GM12865 (cell line): ENCODE measurements at regions not wholly inside any gene's neighbourhood (a gene's known extent, or its start where the extent isn't known, plus 50 kb on each side); places are given as distances from the start of the nearest gene placed in this dataset.
"Not testable (repeated sequence)": the region's sequence is repeated elsewhere in the genome, so short reads cannot be mapped to it uniquely, and the experiment has no call there.

ENCODE experiments used
- DNase-seq: peaks from one replicate; pipeline ENCODE4 v3.0.0; 2010; ENCODE audit warnings: low read depth
- H3K4me3 ChIP-seq: 2 replicates; pipeline ENCODE4 v1.5.1; 2011; ENCODE audit warnings: mild to moderate bottlenecking, low read depth, low read length, control low read depth
- TF ChIP-seq, protein P1 (sequence below): IDR thresholded peaks from 2 replicates; pipeline ENCODE4 v1.5.1; 2011; ENCODE audit warnings: low read length, control low read depth, low read depth, inconsistent platforms; ENCODE audit not compliant: insufficient read depth; ENCODE audit errors: missing control alignments

DNA sequence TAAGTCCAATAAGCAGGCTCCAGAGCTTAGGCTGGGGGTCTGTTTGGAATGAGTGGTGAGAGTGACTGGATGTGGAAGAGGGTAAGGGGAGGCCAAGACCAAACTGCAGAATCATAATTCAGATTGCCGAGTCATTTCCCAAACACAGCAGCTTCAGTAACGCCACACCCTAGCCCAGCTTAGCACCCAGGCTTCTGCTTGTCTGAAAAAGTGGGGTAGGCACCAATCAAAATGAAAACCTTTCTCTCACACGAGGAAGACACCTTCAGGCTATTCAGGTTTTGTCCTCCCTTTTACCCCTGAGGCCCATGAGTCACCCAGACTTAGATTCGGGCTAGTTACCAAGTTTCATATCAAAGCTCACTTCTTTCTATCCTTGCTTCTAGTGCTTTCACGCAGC lies 306.1 kb downstream of the DAD1 start:
- DNase-seq: no peak
- H3K4me3 ChIP-seq: no peak overlapping the region
- TF ChIP-seq, protein P1, sequence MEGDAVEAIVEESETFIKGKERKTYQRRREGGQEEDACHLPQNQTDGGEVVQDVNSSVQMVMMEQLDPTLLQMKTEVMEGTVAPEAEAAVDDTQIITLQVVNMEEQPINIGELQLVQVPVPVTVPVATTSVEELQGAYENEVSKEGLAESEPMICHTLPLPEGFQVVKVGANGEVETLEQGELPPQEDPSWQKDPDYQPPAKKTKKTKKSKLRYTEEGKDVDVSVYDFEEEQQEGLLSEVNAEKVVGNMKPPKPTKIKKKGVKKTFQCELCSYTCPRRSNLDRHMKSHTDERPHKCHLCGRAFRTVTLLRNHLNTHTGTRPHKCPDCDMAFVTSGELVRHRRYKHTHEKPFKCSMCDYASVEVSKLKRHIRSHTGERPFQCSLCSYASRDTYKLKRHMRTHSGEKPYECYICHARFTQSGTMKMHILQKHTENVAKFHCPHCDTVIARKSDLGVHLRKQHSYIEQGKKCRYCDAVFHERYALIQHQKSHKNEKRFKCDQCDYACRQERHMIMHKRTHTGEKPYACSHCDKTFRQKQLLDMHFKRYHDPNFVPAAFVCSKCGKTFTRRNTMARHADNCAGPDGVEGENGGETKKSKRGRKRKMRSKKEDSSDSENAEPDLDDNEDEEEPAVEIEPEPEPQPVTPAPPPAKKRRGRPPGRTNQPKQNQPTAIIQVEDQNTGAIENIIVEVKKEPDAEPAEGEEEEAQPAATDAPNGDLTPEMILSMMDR: no peak

DNA sequence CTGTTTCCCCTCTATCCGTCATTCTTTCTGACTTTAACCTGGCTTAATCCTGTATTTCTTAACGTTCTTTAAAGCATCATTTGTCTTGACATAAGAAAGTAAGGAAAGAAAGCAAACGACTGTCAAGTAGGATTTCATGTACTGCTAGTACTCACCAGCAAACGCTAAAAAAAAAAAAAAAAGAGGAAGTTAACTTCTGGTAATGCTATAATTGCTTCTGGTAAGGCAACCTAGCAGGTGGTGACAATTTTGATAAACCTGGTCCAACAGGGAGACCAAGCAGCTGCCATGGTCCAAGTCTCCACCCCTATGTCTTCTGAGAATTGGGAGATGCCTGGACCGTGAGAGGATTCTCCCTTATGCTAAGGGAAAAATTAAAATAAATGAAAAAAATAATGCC lies 306.6 kb downstream of the DAD1 start:
- no peak overlapping the region for H3K4me3 ChIP-seq
- no peak for DNase-seq
- TF ChIP-seq, protein P1: no peak

GRCh38 chr14:22281447-22281874 lies 307.6 kb downstream of the DAD1 start:
- H3K4me3 ChIP-seq, DNase-seq: not testable (repeated sequence)

DNA sequence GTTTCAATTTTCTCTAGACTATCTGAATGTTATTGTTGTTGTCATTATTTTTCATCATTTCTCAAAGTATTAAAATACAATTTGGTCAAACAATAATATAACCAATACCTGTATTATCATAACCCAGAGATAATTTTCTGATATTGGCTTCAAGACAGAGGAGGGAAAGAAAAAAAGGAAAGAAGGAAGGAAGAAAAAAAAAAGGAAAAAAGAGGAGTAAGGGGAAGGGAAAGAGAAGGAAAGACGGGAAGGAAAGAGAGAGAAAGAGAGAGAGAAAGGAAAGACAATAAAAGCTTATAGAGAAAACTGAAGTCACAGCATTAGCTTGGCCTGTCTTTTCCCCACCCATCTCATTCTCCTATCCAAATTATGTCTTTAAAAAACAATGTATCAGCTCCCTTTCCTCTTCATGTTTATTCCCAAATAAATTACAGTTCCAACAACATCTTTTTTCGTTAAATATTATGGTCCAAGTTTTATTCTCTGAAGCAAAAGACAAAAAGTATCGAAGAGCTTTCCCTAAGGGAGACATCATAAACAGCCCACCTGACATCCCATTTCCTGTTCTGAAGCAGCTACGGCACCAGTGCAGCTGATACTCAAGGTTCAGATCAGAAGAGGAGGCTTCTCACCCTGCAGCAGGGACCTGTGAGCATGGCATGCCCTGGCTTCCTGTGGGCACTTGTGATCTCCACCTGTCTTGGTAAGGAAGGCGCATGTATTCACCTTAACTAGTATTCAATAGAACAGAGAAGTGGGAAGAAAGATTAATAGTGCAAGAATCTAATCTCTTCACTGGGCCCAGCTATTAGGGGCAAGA lies 308.3 kb downstream of the DAD1 start:
- H3K4me3 ChIP-seq: no peak overlapping the region
- TF ChIP-seq, protein P1: no peak
- no peak for DNase-seq

DNA sequence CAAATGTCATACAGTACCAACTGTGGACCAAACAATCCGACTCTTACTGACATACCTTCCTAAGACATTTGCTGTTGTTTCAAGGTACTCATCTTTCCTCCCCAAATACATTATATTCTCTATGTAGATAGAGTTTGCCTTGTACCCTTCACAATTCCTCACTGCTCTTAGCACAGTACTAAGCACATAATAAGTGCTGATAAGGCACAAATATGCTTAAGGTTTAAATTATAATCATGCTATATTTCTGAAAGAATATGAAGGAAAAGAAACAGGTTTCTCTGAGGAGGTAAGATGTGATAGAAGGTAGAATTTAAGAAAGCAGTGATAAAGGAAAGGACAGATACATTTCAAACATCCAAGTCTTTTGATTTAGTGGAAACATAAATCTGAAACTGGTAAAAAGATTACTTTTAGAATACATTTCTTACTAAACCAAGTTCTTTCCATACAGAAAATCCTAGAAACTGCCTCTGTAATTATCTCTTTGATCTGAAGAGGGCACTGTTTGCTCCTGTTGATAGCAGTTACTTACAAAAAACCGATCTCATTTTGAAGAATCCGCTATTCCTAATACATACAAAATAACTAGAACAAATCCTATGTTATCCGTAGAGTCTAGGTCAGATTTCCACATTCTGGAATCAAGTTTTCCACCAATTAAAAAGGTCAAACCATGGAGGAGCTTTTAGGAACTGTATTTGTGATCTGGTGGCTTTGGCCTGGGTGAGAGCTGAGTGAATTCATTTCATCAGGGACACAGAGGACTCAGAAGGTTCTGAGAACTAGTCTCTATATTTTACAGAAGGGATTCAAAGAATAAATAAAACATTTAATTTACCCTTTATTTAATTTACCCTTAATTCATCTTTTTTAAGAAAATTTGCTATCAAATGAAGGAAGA lies 311.9 kb downstream of the DAD1 start:
- TF ChIP-seq, protein P1: peak; percentile 64
- H3K4me3 ChIP-seq: no peak overlapping the region
- peak; percentile 17 for DNase-seq

DNA sequence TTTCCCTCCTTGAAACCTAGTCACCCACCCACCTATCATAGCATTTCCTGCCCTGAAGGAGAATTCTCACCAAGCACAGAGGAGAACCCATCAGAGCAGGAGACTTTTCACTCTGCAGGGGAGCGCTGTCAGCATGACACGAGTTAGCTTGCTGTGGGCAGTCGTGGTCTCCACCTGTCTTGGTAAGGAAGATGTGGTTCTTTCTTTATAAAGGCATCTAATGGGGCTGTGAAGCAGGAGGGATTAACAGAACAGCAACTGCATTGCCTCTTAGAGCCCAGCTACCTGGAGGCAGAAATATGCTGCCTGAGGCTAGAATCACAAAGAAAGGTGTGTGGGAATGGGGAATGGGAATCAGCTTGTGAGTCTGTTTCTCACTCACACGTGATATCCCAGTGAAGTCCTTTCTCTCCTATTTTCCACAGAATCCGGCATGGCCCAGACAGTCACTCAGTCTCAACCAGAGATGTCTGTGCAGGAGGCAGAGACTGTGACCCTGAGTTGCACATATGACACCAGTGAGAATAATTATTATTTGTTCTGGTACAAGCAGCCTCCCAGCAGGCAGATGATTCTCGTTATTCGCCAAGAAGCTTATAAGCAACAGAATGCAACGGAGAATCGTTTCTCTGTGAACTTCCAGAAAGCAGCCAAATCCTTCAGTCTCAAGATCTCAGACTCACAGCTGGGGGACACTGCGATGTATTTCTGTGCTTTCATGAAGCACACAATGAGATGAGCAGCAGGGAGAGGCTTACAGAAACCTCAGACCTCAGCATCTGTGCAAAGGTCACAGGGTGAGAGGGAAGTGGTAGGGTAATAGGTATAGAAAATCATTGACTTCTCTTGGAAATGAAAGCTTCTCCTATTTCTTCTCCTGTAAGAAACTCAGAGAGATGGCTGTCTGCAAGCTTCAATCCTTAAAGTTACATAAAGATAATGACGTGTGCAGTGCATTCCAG lies 316.9 kb downstream of the DAD1 start:
- TF ChIP-seq, protein P1: no peak
- no peak for DNase-seq
- no peak overlapping the region for H3K4me3 ChIP-seq
